Endothelial cell of umbilical vein (primary cell): ENCODE measurements at regions not wholly inside any gene's neighbourhood (a gene's known extent, or its start where the extent isn't known, plus 50 kb on each side); places are given as distances from the start of the nearest gene placed in this dataset.

Source experiments
- BruUV-seq: library from RNA; stranded (reverse); fragments of 400-500 nt; replicated peaks from 2 replicates; lab custom pipeline; 2021; lab: Mats Ljungman, UMichigan
- CTCF ChIA-PET: fragments of 300-600, 350-600 bp; sonication (Branson Sonifier 250); formaldehyde crosslinking; loops from one replicate; lab custom pipeline; 2021; ENCODE audit warnings: antibody characterized with exemption, inconsistent platforms; lab: Charles Lee
- POLR2A ChIA-PET: fragments of 300-600, 350-600 bp; sonication (Branson Sonifier 250); formaldehyde crosslinking; loops from one replicate; lab custom pipeline; 2021; ENCODE audit warnings: antibody characterized with exemption, inconsistent platforms; lab: Charles Lee
- DNase-seq: peaks from one replicate; pipeline ENCODE4 v3.0.0-alpha.2; 2011; ENCODE audit warnings: low read depth, low spot score
- FAIRE-seq: peaks from 2 replicates; lab custom pipeline; 2011; peaks lifted over from hg19 to GRCh38; lab: Jason Lieb, UNC
- H2AFZ ChIP-seq: 2 replicates; pipeline ENCODE4 v1.6.0; 2012; ENCODE audit warnings: low read depth, low read length, control low read depth, inconsistent platforms
- H3K27ac ChIP-seq: 2 replicates; pipeline ENCODE4 v1.5.1; 2011; ENCODE audit warnings: low read depth, mild to moderate bottlenecking, control low read depth, low read length, moderate library complexity; ENCODE audit not compliant: insufficient read depth
- H3K27me3 ChIP-seq, 2 experiments: 2 replicates each; pipeline versions ENCODE4 v1.6.0 to v1.6.1; 2011; ENCODE audit warnings: low read length in 2 of 2, mixed read lengths in 1 of 2; ENCODE audit not compliant: control insufficient read depth in 2 of 2, insufficient read depth in 2 of 2
- H3K36me3 ChIP-seq, 2 experiments: 2 replicates in 1 of 2; 3 replicates in 1 of 2; pipeline ENCODE4 v1.5.1; 2011; ENCODE audit warnings: low read length in 2 of 2, mild to moderate bottlenecking in 1 of 2, moderate library complexity in 1 of 2; ENCODE audit not compliant: control insufficient read depth in 2 of 2, insufficient read depth in 2 of 2; ENCODE audit errors: extremely low read depth in 1 of 2
- H3K4me1 ChIP-seq: 3 replicates; pipeline ENCODE4 v1.5.1; 2011; ENCODE audit warnings: mild to moderate bottlenecking, low read length; ENCODE audit not compliant: control insufficient read depth, insufficient read depth; ENCODE audit errors: extremely low read depth
- H3K4me2 ChIP-seq: 2 replicates; pipeline ENCODE4 v1.6.1; 2011; ENCODE audit warnings: low read length, control low read depth, mixed read lengths; ENCODE audit not compliant: insufficient read depth
- H3K4me3 ChIP-seq, 3 experiments: fragments of 200-600 bp in 1 of 3; sonication (generic), shearing (Covaris generic) in 1 of 3; replicated peaks in 1 of 3; 2 replicates each; pipeline ENCODE4 v1.5.1; 2011 to 2016; ENCODE audit warnings: control low read depth in 3 of 3, low read length in 3 of 3, mild to moderate bottlenecking in 2 of 3, inconsistent platforms in 1 of 3, low read depth in 1 of 3, moderate library complexity in 1 of 3; ENCODE audit not compliant: insufficient read depth in 1 of 3
- H3K79me2 ChIP-seq: 2 replicates; pipeline ENCODE4 v1.6.0; 2012; ENCODE audit warnings: low read length, inconsistent platforms; ENCODE audit not compliant: control insufficient read depth, insufficient read depth
- H3K9ac ChIP-seq: replicated peaks from 2 replicates; pipeline ENCODE3; 2011; ENCODE audit warnings: low read length, control low read depth; ENCODE audit not compliant: insufficient read depth; ENCODE audit errors: extremely low read depth
- H3K9me1 ChIP-seq: replicated peaks from 3 replicates; pipeline ENCODE4 v1.6.0; 2011; ENCODE audit warnings: mild to moderate bottlenecking, low read length; ENCODE audit not compliant: control insufficient read depth, insufficient read depth; ENCODE audit errors: extremely low read depth
- H3K9me3 ChIP-seq: replicated peaks from 2 replicates; pipeline ENCODE4 v1.5.1; 2012; ENCODE audit warnings: low read length, inconsistent platforms; ENCODE audit not compliant: control insufficient read depth, insufficient read depth
- H4K20me1 ChIP-seq: replicated peaks from 2 replicates; pipeline ENCODE3; 2011; ENCODE audit warnings: mild to moderate bottlenecking, low read length; ENCODE audit not compliant: control insufficient read depth, insufficient read depth; ENCODE audit errors: extremely low read depth
- EZH2 ChIP-seq: IDR thresholded peaks from 2 replicates; pipeline ENCODE4 v1.6.1; 2012; ENCODE audit warnings: borderline replicate concordance, low read depth, mild to moderate bottlenecking, moderate library complexity, low read length, inconsistent platforms; ENCODE audit not compliant: severe bottlenecking
- FOS ChIP-seq: IDR thresholded peaks from 2 replicates; pipeline ENCODE4 v1.6.1; 2011; ENCODE audit warnings: mild to moderate bottlenecking, low read length, moderate library complexity, borderline replicate concordance; ENCODE audit not compliant: insufficient read depth
- GATA2 ChIP-seq: IDR thresholded peaks from 2 replicates; pipeline ENCODE4 v1.7.0; 2011; ENCODE audit warnings: low read depth, mild to moderate bottlenecking, moderate library complexity, mixed read lengths, low read length; ENCODE audit not compliant: insufficient read length, insufficient read depth
- JUN ChIP-seq: IDR thresholded peaks from 2 replicates; pipeline ENCODE4 v1.6.1; 2011; ENCODE audit warnings: borderline replicate concordance, low read depth; ENCODE audit not compliant: insufficient read length, insufficient read depth
- MAX ChIP-seq: IDR thresholded peaks from 2 replicates; pipeline ENCODE4 v1.6.1; 2011; ENCODE audit not compliant: insufficient read depth, insufficient read length
- MYC ChIP-seq: IDR thresholded peaks from one replicate; pipeline ENCODE4 v1.6.1; 2011; ENCODE audit warnings: mild to moderate bottlenecking, low read depth, low read length
- POLR2A ChIP-seq: IDR thresholded peaks from 2 replicates; pipeline ENCODE4 v1.6.1; 2012; ENCODE audit warnings: low read depth, mild to moderate bottlenecking, control low read depth, low read length
- POLR2AphosphoS5 ChIP-seq: IDR thresholded peaks from 2 replicates; pipeline ENCODE4 v1.6.1; 2012; ENCODE audit warnings: low read depth, mild to moderate bottlenecking, control low read depth, low read length, moderate library complexity; ENCODE audit not compliant: insufficient read depth
- dilution Hi-C: fragments of 300-500 bp; cut with MboI; formaldehyde crosslinking; loops from one replicate; pipeline ENCODE4 v1.15.0; 2019; ENCODE audit warnings: low sequenced_read_pairs; ENCODE audit not compliant: extremely low pct_ligation_motif_present
- intact Hi-C: fragments of 100-400 bp; cut with micrococcal nuclease; formaldehyde crosslinking; loops from one replicate; pipeline ENCODE4 v1.10.0; 2022
- TF ChIP-seq, protein P1 (sequence below), 2 donors: IDR thresholded peaks; 1 replicate in 1 of 2; 2 replicates in 1 of 2; pipeline ENCODE4 v1.5.1; 2011; ENCODE audit warnings: low read length in 2 of 2, mild to moderate bottlenecking in 2 of 2, moderate library complexity in 2 of 2, control low read depth in 1 of 2, inconsistent platforms in 1 of 2, low read depth in 1 of 2; ENCODE audit not compliant: insufficient read depth in 1 of 2; ENCODE audit errors: extremely low read depth in 1 of 2

GRCh38 chr11:116397602-116398084 is 375.1 kb downstream of the BUD13 start:
- no peak overlapping the region for H3K9ac ChIP-seq
- H3K27ac ChIP-seq: peak overlapping the region; percentile 84
- H3K9me3 ChIP-seq: no peaks in the 10 kb centered on the region
- BruUV-seq: no TSS peak
- no peak overlapping the region for H3K4me3 ChIP-seq
- no peaks in the 10 kb centered on the region for H3K9me1 ChIP-seq
- peaks cover 18% of the 10 kb centered on the region for H3K4me1 ChIP-seq
- H3K4me2 ChIP-seq: no peak overlapping the region
- no peaks in the 10 kb centered on the region for H3K36me3 ChIP-seq
- no peak for FAIRE-seq
- DNase-seq: no peak
- H3K79me2 ChIP-seq: no peaks in the 10 kb centered on the region
- H4K20me1 ChIP-seq: no peaks in the 10 kb centered on the region
- dilution Hi-C loops (no loop called here), intact Hi-C loops (loop anchor here (2.0 kb wide), 1 partner anchor 73 kb away; no protein-coding TSS in a partner anchor)
- no peak overlapping the region for H2AFZ ChIP-seq
- ChIA-PET POLR2A (no interaction called here), CTCF (interaction anchor here (0.7 to 2.3 kb wide), 5 partner anchors 17 to 294 kb away, joined by 3 to 16 read pairs (median 6); no protein-coding TSS in a partner anchor)
- H3K27me3 ChIP-seq: no peaks in the 10 kb centered on the region
- no peak for TF ChIP-seq POLR2AphosphoS5
- no peak for TF ChIP-seq GATA2
- TF ChIP-seq EZH2: no peak
- TF ChIP-seq MYC: no peak
- TF ChIP-seq JUN: no peak
- no peak for TF ChIP-seq MAX
- TF ChIP-seq POLR2A: no peak
- TF ChIP-seq, protein P1, sequence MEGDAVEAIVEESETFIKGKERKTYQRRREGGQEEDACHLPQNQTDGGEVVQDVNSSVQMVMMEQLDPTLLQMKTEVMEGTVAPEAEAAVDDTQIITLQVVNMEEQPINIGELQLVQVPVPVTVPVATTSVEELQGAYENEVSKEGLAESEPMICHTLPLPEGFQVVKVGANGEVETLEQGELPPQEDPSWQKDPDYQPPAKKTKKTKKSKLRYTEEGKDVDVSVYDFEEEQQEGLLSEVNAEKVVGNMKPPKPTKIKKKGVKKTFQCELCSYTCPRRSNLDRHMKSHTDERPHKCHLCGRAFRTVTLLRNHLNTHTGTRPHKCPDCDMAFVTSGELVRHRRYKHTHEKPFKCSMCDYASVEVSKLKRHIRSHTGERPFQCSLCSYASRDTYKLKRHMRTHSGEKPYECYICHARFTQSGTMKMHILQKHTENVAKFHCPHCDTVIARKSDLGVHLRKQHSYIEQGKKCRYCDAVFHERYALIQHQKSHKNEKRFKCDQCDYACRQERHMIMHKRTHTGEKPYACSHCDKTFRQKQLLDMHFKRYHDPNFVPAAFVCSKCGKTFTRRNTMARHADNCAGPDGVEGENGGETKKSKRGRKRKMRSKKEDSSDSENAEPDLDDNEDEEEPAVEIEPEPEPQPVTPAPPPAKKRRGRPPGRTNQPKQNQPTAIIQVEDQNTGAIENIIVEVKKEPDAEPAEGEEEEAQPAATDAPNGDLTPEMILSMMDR (IDR thresholded peaks at IDR 0.05; ENCODE audit: extremely low read depth in 1 of 2, insufficient read depth in 1 of 2, low read depth in 1 of 2, low read length in 2 of 2): no peak
- no peak for TF ChIP-seq FOS
